BJ (cell line): ENCODE measurements at regions not wholly inside any gene's neighbourhood (a gene's known extent, or its start where the extent isn't known, plus 50 kb on each side); places are given as distances from the start of the nearest gene placed in this dataset.

Experiments
- CTCF ChIA-PET: fragments of 350-600 bp; formaldehyde crosslinking; extraction: SDS; loops from one replicate; lab custom pipeline; 2021; ENCODE audit warnings: antibody characterized with exemption, inconsistent platforms; lab: Yijun Ruan, JAX
- POLR2A ChIA-PET: fragments of 300-600 bp; sonication (Branson Sonifier 250); formaldehyde crosslinking; extraction: SDS; loops from one replicate; lab custom pipeline; 2021; ENCODE audit warnings: antibody characterized with exemption; lab: Charles Lee
- DNase-seq: peaks from one replicate; pipeline ENCODE4 v3.0.0-alpha.2; 2011; ENCODE audit warnings: low read depth
- H3K27me3 ChIP-seq: 2 replicates; pipeline ENCODE4 v1.6.0; 2011; ENCODE audit warnings: low read length; ENCODE audit not compliant: control insufficient read depth, insufficient read depth
- H3K36me3 ChIP-seq: 2 replicates; pipeline ENCODE4 v1.5.1; 2011; ENCODE audit warnings: low read length; ENCODE audit not compliant: control insufficient read depth, insufficient read depth
- H3K4me3 ChIP-seq: 2 replicates; pipeline ENCODE4 v1.5.1; 2011; ENCODE audit warnings: low read depth, mild to moderate bottlenecking, control low read depth, low read length
- TF ChIP-seq, protein P1 (sequence below): IDR thresholded peaks from 2 replicates; pipeline ENCODE4 v1.5.1; 2011; ENCODE audit warnings: low read depth, mild to moderate bottlenecking, control low read depth, inconsistent platforms, low read length, moderate library complexity; ENCODE audit not compliant: insufficient read depth

DNA sequence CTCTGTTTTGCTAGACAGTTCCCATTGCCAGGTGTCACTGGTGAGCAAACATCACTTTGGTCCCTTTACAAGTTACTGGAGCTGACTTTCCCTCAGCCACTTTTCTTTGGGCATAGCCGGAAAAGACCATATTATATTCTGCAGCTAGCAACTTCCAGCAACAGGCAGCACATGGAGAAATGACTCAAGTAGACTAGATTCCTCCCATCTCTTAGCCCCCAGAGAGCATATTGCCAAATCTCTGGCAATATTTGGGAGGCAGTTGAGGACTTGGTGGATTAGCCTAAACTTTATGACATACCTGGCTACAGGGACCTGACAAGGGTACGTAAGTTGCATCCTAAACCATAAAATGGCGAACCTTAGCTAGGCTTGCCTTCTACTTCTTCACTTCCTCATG lies 204.7 kb upstream of the MPDZ start:
- TF ChIP-seq, protein P1, sequence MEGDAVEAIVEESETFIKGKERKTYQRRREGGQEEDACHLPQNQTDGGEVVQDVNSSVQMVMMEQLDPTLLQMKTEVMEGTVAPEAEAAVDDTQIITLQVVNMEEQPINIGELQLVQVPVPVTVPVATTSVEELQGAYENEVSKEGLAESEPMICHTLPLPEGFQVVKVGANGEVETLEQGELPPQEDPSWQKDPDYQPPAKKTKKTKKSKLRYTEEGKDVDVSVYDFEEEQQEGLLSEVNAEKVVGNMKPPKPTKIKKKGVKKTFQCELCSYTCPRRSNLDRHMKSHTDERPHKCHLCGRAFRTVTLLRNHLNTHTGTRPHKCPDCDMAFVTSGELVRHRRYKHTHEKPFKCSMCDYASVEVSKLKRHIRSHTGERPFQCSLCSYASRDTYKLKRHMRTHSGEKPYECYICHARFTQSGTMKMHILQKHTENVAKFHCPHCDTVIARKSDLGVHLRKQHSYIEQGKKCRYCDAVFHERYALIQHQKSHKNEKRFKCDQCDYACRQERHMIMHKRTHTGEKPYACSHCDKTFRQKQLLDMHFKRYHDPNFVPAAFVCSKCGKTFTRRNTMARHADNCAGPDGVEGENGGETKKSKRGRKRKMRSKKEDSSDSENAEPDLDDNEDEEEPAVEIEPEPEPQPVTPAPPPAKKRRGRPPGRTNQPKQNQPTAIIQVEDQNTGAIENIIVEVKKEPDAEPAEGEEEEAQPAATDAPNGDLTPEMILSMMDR, result no peak
- Histone ChIP-seq H3K27me3 (no peaks in the 10 kb centered on the region; the same call in 1 of the 2 replicates), H3K4me3 (no peak overlapping the region), H3K36me3 (no peaks in the 10 kb centered on the region)
- no peak for DNase-seq
- CTCF ChIA-PET, result no interaction called here
- POLR2A ChIA-PET, result no interaction called here

DNA sequence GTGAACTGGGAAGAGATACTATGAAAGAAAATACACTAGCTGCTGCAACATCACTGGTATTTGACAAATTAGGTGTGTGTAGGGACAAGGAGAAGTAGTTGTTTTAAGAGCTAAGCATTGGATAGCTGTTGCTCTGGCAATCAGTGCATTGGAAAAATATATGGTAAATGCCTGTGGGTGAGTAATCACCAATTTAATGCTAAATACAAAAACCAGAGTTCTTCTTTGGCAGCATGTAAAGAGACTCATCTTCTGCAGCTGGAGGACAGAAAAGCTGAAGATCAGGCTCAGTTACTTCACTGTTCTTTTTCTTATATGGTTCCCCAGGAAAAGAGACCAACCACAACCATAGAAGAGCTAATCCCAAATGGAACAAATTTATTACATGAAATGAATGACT lies 201.8 kb upstream of the MPDZ start:
- no peaks in the 10 kb centered on the region for H3K36me3 ChIP-seq
- no peaks in the 10 kb centered on the region for H3K27me3 ChIP-seq
- ChIA-PET POLR2A (no interaction called here), CTCF (no interaction called here)
- TF ChIP-seq, protein P1, result no peak
- DNase-seq, result no peak
- H3K4me3 ChIP-seq, result no peak overlapping the region

DNA sequence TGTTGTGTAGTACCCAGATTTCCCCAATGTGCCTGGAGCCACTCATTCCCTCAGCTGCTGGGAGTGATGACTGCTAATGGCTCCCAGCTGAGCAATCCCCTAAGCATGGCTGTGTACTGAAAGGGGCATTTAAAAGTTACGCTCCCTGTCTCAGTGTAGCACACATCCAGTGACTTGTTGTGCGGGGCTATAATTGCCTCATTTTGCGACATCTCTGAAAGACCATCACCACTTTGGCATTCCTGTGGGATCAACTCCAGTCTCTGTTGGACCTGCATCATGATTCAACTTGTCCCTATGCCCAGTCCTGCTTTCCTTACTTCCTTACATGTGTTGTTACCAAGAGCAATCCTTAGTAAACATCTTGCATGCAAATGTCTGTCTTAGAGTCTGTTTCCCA lies 201.2 kb upstream of the MPDZ start:
- POLR2A ChIA-PET, result no interaction called here
- no peak for DNase-seq
- no peaks in the 10 kb centered on the region for H3K27me3 ChIP-seq
- TF ChIP-seq, protein P1, result no peak
- H3K36me3 ChIP-seq, result no peaks in the 10 kb centered on the region
- H3K4me3 ChIP-seq, result no peak overlapping the region
- CTCF ChIA-PET, result no interaction called here

DNA sequence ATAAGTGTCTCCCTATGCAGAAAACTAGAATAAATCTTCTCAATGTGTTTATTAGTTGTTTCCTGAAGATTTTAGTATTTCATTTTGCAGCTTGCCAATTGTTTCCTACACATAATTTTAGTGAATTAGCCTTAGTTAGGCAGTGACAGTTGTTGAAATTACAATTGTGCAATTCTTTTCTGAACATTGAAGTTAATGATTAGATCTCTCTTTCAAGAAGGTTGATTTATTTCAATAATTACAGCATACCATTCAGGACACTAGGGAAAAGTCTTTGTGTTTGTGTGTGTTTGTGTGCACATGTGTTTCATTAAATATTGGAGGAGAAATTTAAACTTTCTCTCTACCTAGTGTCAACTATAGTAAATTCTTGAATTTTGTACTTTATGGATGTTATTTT lies 199.6 kb upstream of the MPDZ start:
- ChIA-PET CTCF (no interaction called here), POLR2A (no interaction called here)
- Histone ChIP-seq H3K4me3 (no peak overlapping the region), H3K36me3 (no peaks in the 10 kb centered on the region), H3K27me3 (no peaks in the 10 kb centered on the region)
- DNase-seq, result no peak
- TF ChIP-seq, protein P1, result no peak

DNA sequence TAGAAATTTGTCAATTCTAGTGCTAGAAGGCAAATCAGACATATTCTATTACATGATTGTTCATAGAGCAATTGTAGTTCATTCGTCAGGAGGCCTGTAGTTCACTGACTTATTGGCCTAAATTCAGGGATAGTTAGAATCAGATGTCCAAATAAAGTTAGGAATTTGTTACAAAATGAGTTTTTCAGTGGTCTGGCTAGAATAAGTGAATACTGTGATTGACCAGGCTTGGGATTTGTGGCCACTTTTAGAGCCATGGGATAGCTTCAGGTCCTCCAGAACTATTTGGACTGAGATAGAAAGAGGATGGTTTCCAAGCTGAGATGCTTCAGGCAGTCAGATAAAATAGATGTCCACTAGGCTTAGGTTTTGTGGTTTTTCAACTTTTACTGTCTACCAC lies 199.1 kb upstream of the MPDZ start:
- POLR2A ChIA-PET, result no interaction called here
- Histone ChIP-seq H3K27me3 (no peaks in the 10 kb centered on the region), H3K4me3 (no peak overlapping the region), H3K36me3 (no peaks in the 10 kb centered on the region)
- TF ChIP-seq, protein P1, result no peak
- no peak for DNase-seq
- CTCF ChIA-PET, result no interaction called here
